Uterus (tissue), 2 donors: ENCODE measurements at regions not wholly inside any gene's neighbourhood (a gene's known extent, or its start where the extent isn't known, plus 50 kb on each side); places are given as distances from the start of the nearest gene placed in this dataset.

Source experiments
- POLR2A ChIP-seq, 2 donors: fragments of 450-650 bp; IDR thresholded peaks; one replicate each; pipeline ENCODE4 v1.6.1; 2016; ENCODE audit warnings: antibody characterized with exemption in 2 of 2, mild to moderate bottlenecking in 1 of 2, moderate library complexity in 1 of 2
- TF ChIP-seq, protein P1 (sequence below), 4 experiments: fragments of 200-600 bp in 2 of 4; fragments of 450-650 bp in 2 of 4; sonication (generic) in 2 of 4; IDR thresholded peaks; one replicate each; pipeline ENCODE4 v1.5.1; 2016 to 2019; ENCODE audit warnings: antibody characterized with exemption in 4 of 4, mild to moderate bottlenecking in 2 of 4, moderate library complexity in 1 of 4

DNA sequence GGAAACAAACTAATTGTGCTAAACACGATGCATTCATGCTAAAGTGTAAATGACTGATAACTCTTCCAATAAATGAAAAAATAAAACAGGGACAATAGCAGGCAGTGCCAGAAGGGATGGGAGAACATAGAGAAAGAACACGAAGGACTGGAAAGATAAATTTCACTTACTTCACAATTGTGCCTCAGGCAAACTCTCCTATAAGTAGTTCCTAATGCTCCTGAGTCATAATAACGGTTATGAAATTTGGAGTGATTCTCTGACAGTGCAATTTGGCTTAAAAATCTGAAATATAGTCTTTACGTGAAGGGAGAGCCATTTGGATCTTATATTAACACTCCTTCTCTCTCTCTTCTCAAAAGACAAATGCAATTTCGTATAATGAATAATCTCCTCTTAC is 2218.5 kb downstream of the MAT2B start:
- TF ChIP-seq POLR2A (IDR thresholded peaks at IDR 0.05): no peak
- TF ChIP-seq, protein P1, sequence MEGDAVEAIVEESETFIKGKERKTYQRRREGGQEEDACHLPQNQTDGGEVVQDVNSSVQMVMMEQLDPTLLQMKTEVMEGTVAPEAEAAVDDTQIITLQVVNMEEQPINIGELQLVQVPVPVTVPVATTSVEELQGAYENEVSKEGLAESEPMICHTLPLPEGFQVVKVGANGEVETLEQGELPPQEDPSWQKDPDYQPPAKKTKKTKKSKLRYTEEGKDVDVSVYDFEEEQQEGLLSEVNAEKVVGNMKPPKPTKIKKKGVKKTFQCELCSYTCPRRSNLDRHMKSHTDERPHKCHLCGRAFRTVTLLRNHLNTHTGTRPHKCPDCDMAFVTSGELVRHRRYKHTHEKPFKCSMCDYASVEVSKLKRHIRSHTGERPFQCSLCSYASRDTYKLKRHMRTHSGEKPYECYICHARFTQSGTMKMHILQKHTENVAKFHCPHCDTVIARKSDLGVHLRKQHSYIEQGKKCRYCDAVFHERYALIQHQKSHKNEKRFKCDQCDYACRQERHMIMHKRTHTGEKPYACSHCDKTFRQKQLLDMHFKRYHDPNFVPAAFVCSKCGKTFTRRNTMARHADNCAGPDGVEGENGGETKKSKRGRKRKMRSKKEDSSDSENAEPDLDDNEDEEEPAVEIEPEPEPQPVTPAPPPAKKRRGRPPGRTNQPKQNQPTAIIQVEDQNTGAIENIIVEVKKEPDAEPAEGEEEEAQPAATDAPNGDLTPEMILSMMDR (IDR thresholded peaks at IDR 0.05): no peak
